RWPE1 (cell line): ENCODE measurements at regions not wholly inside any gene's neighbourhood (a gene's known extent, or its start where the extent isn't known, plus 50 kb on each side); places are given as distances from the start of the nearest gene placed in this dataset.
"Not testable (repeated sequence)": the region's sequence is repeated elsewhere in the genome, so short reads cannot be mapped to it uniquely, and the experiment has no call there.

Experiments
- CTCF ChIA-PET: fragments of 350-600 bp; sonication (Branson Sonifier 250); formaldehyde crosslinking; extraction: SDS; loops from one replicate; lab custom pipeline; 2021; lab: Yijun Ruan, JAX
- POLR2A ChIA-PET: fragments of 400-600 bp; formaldehyde crosslinking; extraction: SDS; loops from one replicate; lab custom pipeline; 2020; ENCODE audit warnings: antibody characterized with exemption; ENCODE audit not compliant: low non-redundant PET; lab: Yijun Ruan, JAX
- DNase-seq: peaks from one replicate; pipeline ENCODE4 v3.0.0; 2012; ENCODE audit warnings: low spot score
- H3K27ac ChIP-seq: fragments of 450-650 bp; 2 replicates; pipeline ENCODE4 v1.5.1; 2017
- CTCF ChIP-seq: fragments of 450-650 bp; conservative IDR thresholded peaks from 2 replicates; pipeline ENCODE4 v1.5.1; 2017; ENCODE audit warnings: low read depth, mild to moderate bottlenecking

- POLR2A ChIA-PET = no interaction called here
- no peak for DNase-seq
- no peak overlapping the region for H3K27ac ChIP-seq
- TF ChIP-seq CTCF = no peak
- CTCF ChIA-PET = interaction anchor here (0.7 kb wide), 1 partner anchor 1437 kb away, joined by 3 read pairs; no protein-coding TSS in a partner anchor
Observed at GRCh38 chr7:4352069-4352468, 330.0 kb upstream of the FOXK1 start.

GRCh38 chr7:4361774-4362173 lies 320.3 kb upstream of the FOXK1 start:
- CTCF ChIA-PET = interaction anchor here (0.6 kb wide), 1 partner anchor 65 kb away, joined by 4 read pairs; no protein-coding TSS in a partner anchor
- TF ChIP-seq CTCF = no peak
- POLR2A ChIA-PET = no interaction called here
- DNase-seq = no peak
- no peak overlapping the region for H3K27ac ChIP-seq

- ChIA-PET POLR2A (no interaction called here), CTCF (no interaction called here)
- TF ChIP-seq CTCF = no peak
- no peak overlapping the region for H3K27ac ChIP-seq
- DNase-seq = no peak
Observed at GRCh38 chr7:4383584-4383983, 298.5 kb upstream of the FOXK1 start.

- no peak overlapping the region for H3K27ac ChIP-seq
- POLR2A ChIA-PET = no interaction called here
- DNase-seq = no peak
- CTCF ChIA-PET = interaction anchor here (0.7 kb wide), 1 partner anchor 68 kb away, joined by 3 read pairs; no protein-coding TSS in a partner anchor
- no peak for TF ChIP-seq CTCF
Observed at GRCh38 chr7:4386190-4386589, 295.9 kb upstream of the FOXK1 start.

GRCh38 chr7:4391103-4391502 lies 291.0 kb upstream of the FOXK1 start:
- H3K27ac ChIP-seq, DNase-seq, CTCF ChIA-PET: not testable (repeated sequence)
- POLR2A ChIA-PET = interaction anchor here (0.7 kb wide), 1 partner anchor 344 kb away, joined by 3 read pairs; no protein-coding TSS in a partner anchor

- ChIA-PET CTCF (no interaction called here), POLR2A (no interaction called here)
- no peak for DNase-seq
- no peak overlapping the region for H3K27ac ChIP-seq
- TF ChIP-seq CTCF = no peak
Observed at GRCh38 chr7:4394736-4395135, 287.4 kb upstream of the FOXK1 start.

- ChIA-PET POLR2A (no interaction called here), CTCF (interaction anchor here (0.6 kb wide), 1 partner anchor 326 kb away, joined by 4 read pairs; no protein-coding TSS in a partner anchor)
- no peak for TF ChIP-seq CTCF
- no peak overlapping the region for H3K27ac ChIP-seq
- DNase-seq = no peak
Observed at GRCh38 chr7:4399121-4399520, 283.0 kb upstream of the FOXK1 start.
